Ovary (tissue), 3 donors: ENCODE measurements at regions not wholly inside any gene's neighbourhood (a gene's known extent, or its start where the extent isn't known, plus 50 kb on each side); places are given as distances from the start of the nearest gene placed in this dataset.

Experiments used
- CTCF ChIP-seq, 3 donors: fragments of 450-650 bp in 2 of 3; fragments of 200-600 bp in 1 of 3; IDR thresholded peaks; one replicate each; pipeline versions ENCODE4 v1.5.1 to v1.8.0; 2016 to 2022; ENCODE audit warnings: antibody characterized with exemption in 3 of 3, mild to moderate bottlenecking in 1 of 3
- EP300 ChIP-seq: sonication (generic); formaldehyde crosslinking; IDR thresholded peaks from one replicate; pipeline ENCODE4 v1.6.1; 2017; ENCODE audit warnings: antibody characterized with exemption
- POLR2A ChIP-seq: fragments of 450-650 bp; IDR thresholded peaks from one replicate; pipeline ENCODE4 v1.6.1; 2017; ENCODE audit warnings: antibody characterized with exemption, mild to moderate bottlenecking, moderate library complexity
- donor health status: DM: no; HTN: no; CAD: no.

GRCh38 chr14:46482200-46482599 lies 169.4 kb downstream of the RPL10L start:
- no peak for TF ChIP-seq POLR2A
- TF ChIP-seq CTCF (IDR thresholded peaks at IDR 0.05): no peak
- no peak for TF ChIP-seq EP300
